ENCODE measurements at regions not wholly inside any gene's neighbourhood (a gene's known extent, or its start where the extent isn't known, plus 50 kb on each side); places are given as distances from the start of the nearest gene placed in this dataset.

- no peak overlapping the region for H3K27ac ChIP-seq
- TF ChIP-seq, protein P1, sequence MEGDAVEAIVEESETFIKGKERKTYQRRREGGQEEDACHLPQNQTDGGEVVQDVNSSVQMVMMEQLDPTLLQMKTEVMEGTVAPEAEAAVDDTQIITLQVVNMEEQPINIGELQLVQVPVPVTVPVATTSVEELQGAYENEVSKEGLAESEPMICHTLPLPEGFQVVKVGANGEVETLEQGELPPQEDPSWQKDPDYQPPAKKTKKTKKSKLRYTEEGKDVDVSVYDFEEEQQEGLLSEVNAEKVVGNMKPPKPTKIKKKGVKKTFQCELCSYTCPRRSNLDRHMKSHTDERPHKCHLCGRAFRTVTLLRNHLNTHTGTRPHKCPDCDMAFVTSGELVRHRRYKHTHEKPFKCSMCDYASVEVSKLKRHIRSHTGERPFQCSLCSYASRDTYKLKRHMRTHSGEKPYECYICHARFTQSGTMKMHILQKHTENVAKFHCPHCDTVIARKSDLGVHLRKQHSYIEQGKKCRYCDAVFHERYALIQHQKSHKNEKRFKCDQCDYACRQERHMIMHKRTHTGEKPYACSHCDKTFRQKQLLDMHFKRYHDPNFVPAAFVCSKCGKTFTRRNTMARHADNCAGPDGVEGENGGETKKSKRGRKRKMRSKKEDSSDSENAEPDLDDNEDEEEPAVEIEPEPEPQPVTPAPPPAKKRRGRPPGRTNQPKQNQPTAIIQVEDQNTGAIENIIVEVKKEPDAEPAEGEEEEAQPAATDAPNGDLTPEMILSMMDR (IDR thresholded peaks at IDR 0.05) = no peak
- no peak for TF ChIP-seq ZFX (IDR thresholded peaks at IDR 0.05; ENCODE audit: borderline replicate concordance)
Observed at GRCh38 chr17:13070732-13071131, 52.9 kb upstream of the ELAC2 start.

DNA sequence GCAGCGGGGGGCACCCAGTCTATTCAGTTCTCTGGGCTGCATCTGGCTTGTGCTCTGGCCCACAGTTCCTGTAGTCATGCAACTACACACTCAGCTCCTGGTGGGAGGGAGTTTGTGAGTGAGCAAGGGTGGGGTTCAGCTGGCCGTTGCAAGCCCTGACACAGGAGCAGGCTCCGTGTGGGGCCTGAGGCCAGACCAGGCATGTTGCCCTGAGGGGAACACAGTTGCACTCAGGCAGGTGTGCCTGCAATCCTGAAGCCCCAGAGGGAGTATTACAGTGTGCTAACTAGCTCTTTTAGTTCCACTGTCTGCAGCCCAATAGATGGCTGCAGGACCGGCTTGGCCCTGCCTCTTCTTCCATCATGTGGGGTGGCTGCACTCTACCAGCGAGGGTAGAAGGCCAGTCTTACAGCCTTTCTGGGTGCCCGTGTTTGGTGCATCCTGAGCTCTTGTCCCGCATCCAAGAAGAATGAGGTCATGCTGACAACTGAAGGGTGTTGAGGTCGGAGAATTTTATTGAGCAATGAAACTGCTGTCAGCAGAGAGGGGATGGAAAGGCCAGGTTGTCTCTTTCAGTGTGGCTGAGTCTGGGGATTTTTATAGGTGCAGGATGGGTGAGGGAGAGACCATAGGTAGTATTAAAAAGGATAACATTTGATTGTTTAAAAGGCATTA is 49.9 kb upstream of the ELAC2 start:
- no peak overlapping the region for H3K27ac ChIP-seq
- no peak for TF ChIP-seq ZFX (IDR thresholded peaks at IDR 0.05; ENCODE audit: borderline replicate concordance)
- TF ChIP-seq, protein P1 (IDR thresholded peaks at IDR 0.05) = no peak
